Lung microvascular endothelial cell (primary cell): ENCODE measurements at regions not wholly inside any gene's neighbourhood (a gene's known extent, or its start where the extent isn't known, plus 50 kb on each side); places are given as distances from the start of the nearest gene placed in this dataset.
"Not testable (repeated sequence)": the region's sequence is repeated elsewhere in the genome, so short reads cannot be mapped to it uniquely, and the experiment has no call there.

Source experiments
- DNase-seq, 2 donors: peaks; one replicate each; pipeline versions ENCODE4 v3.0.0 to v3.0.0-alpha.2; 2010; ENCODE audit warnings: low read depth in 2 of 2

- no peak for DNase-seq
Measured at GRCh38 chr2:224151161-224151560, 112.1 kb upstream of the SERPINE2 start.

GRCh38 chr2:224148058-224148457 lies 109.0 kb upstream of the SERPINE2 start:
- DNase-seq, result not testable (repeated sequence)

- DNase-seq, result peak in 1 of 2 donors; percentile 45
Measured at GRCh38 chr2:224147174-224147573, 108.1 kb upstream of the SERPINE2 start.

GRCh38 chr2:224146356-224147160 lies 107.5 kb upstream of the SERPINE2 start:
- peak; percentile 29 to 93 for DNase-seq

- peak; percentile 93 to 96 for DNase-seq
Measured at GRCh38 chr2:224145751-224146355, 106.8 kb upstream of the SERPINE2 start.

- DNase-seq, result no peak
Measured at GRCh38 chr2:224143526-224143925, 104.4 kb upstream of the SERPINE2 start.

- peak; percentile 27 to 77 for DNase-seq
Measured at GRCh38 chr2:224142397-224143312, 103.6 kb upstream of the SERPINE2 start.

GRCh38 chr2:224141304-224141703 lies 102.2 kb upstream of the SERPINE2 start:
- DNase-seq, result no peak

GRCh38 chr2:224137208-224137607 lies 98.1 kb upstream of the SERPINE2 start:
- DNase-seq, result no peak

GRCh38 chr2:224136396-224136795 lies 97.3 kb upstream of the SERPINE2 start:
- no peak for DNase-seq

- DNase-seq, result no peak
Measured at GRCh38 chr2:224135881-224136280, 96.8 kb upstream of the SERPINE2 start.

GRCh38 chr2:224134003-224134734 lies 95.1 kb upstream of the SERPINE2 start:
- DNase-seq, result no peak

GRCh38 chr2:224133387-224133786 lies 94.3 kb upstream of the SERPINE2 start:
- no peak for DNase-seq

GRCh38 chr2:224127871-224128501 lies 88.9 kb upstream of the SERPINE2 start:
- DNase-seq, result no peak

- DNase-seq, result no peak
Measured at GRCh38 chr2:224126440-224126839, 87.4 kb upstream of the SERPINE2 start.

- no peak for DNase-seq
Measured at GRCh38 chr2:224126003-224126402, 86.9 kb upstream of the SERPINE2 start.

- peak; percentile 29 to 65 for DNase-seq
Measured at GRCh38 chr2:224122542-224122941, 83.5 kb upstream of the SERPINE2 start.

GRCh38 chr2:224121406-224122067 lies 82.5 kb upstream of the SERPINE2 start:
- no peak for DNase-seq

- DNase-seq, result no peak
Measured at GRCh38 chr2:224120986-224121385, 81.9 kb upstream of the SERPINE2 start.

- DNase-seq, result not testable (repeated sequence)
Measured at GRCh38 chr2:224119846-224120245, 80.8 kb upstream of the SERPINE2 start.
